Loucy (cell line): ENCODE measurements at regions not wholly inside any gene's neighbourhood (a gene's known extent, or its start where the extent isn't known, plus 50 kb on each side); places are given as distances from the start of the nearest gene placed in this dataset.

ENCODE experiments used
- EZH2phosphoT487 ChIP-seq: fragments of 200-600 bp; IDR thresholded peaks from 2 replicates; pipeline ENCODE4 v1.6.1; 2018; ENCODE audit warnings: antibody characterized with exemption, mild to moderate bottlenecking, moderate library complexity, borderline replicate concordance
- TF ChIP-seq, protein P1 (sequence below): fragments of 200-600 bp; sonication (generic); conservative IDR thresholded peaks from 2 replicates; pipeline ENCODE4 v1.5.1; 2014; ENCODE audit warnings: mild to moderate bottlenecking, antibody characterized with exemption, low read length

- TF ChIP-seq, protein P1, sequence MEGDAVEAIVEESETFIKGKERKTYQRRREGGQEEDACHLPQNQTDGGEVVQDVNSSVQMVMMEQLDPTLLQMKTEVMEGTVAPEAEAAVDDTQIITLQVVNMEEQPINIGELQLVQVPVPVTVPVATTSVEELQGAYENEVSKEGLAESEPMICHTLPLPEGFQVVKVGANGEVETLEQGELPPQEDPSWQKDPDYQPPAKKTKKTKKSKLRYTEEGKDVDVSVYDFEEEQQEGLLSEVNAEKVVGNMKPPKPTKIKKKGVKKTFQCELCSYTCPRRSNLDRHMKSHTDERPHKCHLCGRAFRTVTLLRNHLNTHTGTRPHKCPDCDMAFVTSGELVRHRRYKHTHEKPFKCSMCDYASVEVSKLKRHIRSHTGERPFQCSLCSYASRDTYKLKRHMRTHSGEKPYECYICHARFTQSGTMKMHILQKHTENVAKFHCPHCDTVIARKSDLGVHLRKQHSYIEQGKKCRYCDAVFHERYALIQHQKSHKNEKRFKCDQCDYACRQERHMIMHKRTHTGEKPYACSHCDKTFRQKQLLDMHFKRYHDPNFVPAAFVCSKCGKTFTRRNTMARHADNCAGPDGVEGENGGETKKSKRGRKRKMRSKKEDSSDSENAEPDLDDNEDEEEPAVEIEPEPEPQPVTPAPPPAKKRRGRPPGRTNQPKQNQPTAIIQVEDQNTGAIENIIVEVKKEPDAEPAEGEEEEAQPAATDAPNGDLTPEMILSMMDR: no peak
- no peak for TF ChIP-seq EZH2phosphoT487
Observed at GRCh38 chr18:47628893-47629292, 301.6 kb downstream of the SMAD2 start.
